Loucy (cell line): ENCODE measurements at regions not wholly inside any gene's neighbourhood (a gene's known extent, or its start where the extent isn't known, plus 50 kb on each side); places are given as distances from the start of the nearest gene placed in this dataset.

ENCODE experiments used
- H2AFZ ChIP-seq: fragments of 200-600 bp; sonication (generic); 2 replicates; pipeline ENCODE4 v1.6.0; 2016; ENCODE audit warnings: antibody characterized with exemption, mild to moderate bottlenecking, low read length, moderate library complexity
- H3F3A ChIP-seq: fragments of 200-600 bp; 2 replicates; pipeline ENCODE4 v1.6.0; 2016; ENCODE audit warnings: antibody characterized with exemption, low read depth, mild to moderate bottlenecking
- H3K27me3 ChIP-seq: fragments of 200-600 bp; sonication (generic); 2 replicates; pipeline ENCODE4 v1.6.1; 2014; ENCODE audit warnings: low read length, mild to moderate bottlenecking; ENCODE audit not compliant: insufficient read depth, poor library complexity, severe bottlenecking
- H3K36me3 ChIP-seq: fragments of 200-600 bp; sonication (generic); 2 replicates; pipeline ENCODE4 v1.6.1; 2016; ENCODE audit warnings: low read length; ENCODE audit not compliant: insufficient read depth
- H3K4me1 ChIP-seq: fragments of 200-600 bp; sonication (generic); 2 replicates; pipeline ENCODE4 v1.5.1; 2014; ENCODE audit warnings: low read length, mild to moderate bottlenecking; ENCODE audit not compliant: insufficient read depth, poor library complexity, severe bottlenecking
- H3K4me2 ChIP-seq: fragments of 200-600 bp; sonication (generic); 2 replicates; pipeline ENCODE4 v1.6.0; 2014; ENCODE audit warnings: antibody characterized with exemption, low read length, low read depth, mild to moderate bottlenecking; ENCODE audit not compliant: poor library complexity, severe bottlenecking
- H3K4me3 ChIP-seq: fragments of 200-600 bp; sonication (generic); 2 replicates; pipeline ENCODE4 v1.5.1; 2014; ENCODE audit warnings: low read length, mild to moderate bottlenecking, mixed read lengths; ENCODE audit not compliant: poor library complexity, severe bottlenecking
- H3K79me2 ChIP-seq: fragments of 200-600 bp; sonication (generic); 2 replicates; pipeline ENCODE4 v1.6.1; 2014; ENCODE audit warnings: low read length; ENCODE audit not compliant: insufficient read depth
- H3K9ac ChIP-seq: fragments of 200-600 bp; sonication (generic); 2 replicates; pipeline ENCODE4 v1.6.0; 2014; ENCODE audit warnings: mild to moderate bottlenecking, low read depth, low read length, moderate library complexity; ENCODE audit not compliant: poor library complexity, severe bottlenecking
- H3K9me2 ChIP-seq: fragments of 200-600 bp; sonication (generic); replicated peaks from 2 replicates; pipeline ENCODE4 v1.6.1; 2016; ENCODE audit warnings: low read depth, low read length, mixed read lengths
- H3K9me3 ChIP-seq: fragments of 200-600 bp; sonication (generic); 2 replicates; pipeline ENCODE4 v1.6.1; 2014; ENCODE audit warnings: mild to moderate bottlenecking, antibody characterized with exemption, low read length, low read depth; ENCODE audit not compliant: insufficient read depth
- H4K20me1 ChIP-seq: fragments of 200-600 bp; sonication (generic); 2 replicates; pipeline ENCODE4 v1.6.0; 2014; ENCODE audit warnings: antibody characterized with exemption, low read length, mild to moderate bottlenecking; ENCODE audit not compliant: insufficient read depth, poor library complexity, severe bottlenecking
- EZH2phosphoT487 ChIP-seq: fragments of 200-600 bp; IDR thresholded peaks from 2 replicates; pipeline ENCODE4 v1.6.1; 2018; ENCODE audit warnings: antibody characterized with exemption, mild to moderate bottlenecking, moderate library complexity, borderline replicate concordance
- TF ChIP-seq, protein P1 (sequence below): fragments of 200-600 bp; sonication (generic); conservative IDR thresholded peaks from 2 replicates; pipeline ENCODE4 v1.5.1; 2014; ENCODE audit warnings: mild to moderate bottlenecking, antibody characterized with exemption, low read length

GRCh38 chr4:112015960-112016359 is 129.3 kb upstream of the FAM241A start:
- Histone ChIP-seq H3K4me3 (no peak overlapping the region), H3K4me1 (peaks cover 5% of the 10 kb centered on the region), H3K9me2 (no peaks in the 10 kb centered on the region), H3K9me3 (no peaks in the 10 kb centered on the region), H3F3A (no peaks in the 10 kb centered on the region), H3K4me2 (no peak overlapping the region), H2AFZ (no peak overlapping the region), H4K20me1 (no peaks in the 10 kb centered on the region), H3K36me3 (no peaks in the 10 kb centered on the region), H3K27me3 (no peaks in the 10 kb centered on the region), H3K79me2 (no peaks in the 10 kb centered on the region), H3K9ac (no peak overlapping the region)
- no peak for TF ChIP-seq EZH2phosphoT487
- TF ChIP-seq, protein P1, sequence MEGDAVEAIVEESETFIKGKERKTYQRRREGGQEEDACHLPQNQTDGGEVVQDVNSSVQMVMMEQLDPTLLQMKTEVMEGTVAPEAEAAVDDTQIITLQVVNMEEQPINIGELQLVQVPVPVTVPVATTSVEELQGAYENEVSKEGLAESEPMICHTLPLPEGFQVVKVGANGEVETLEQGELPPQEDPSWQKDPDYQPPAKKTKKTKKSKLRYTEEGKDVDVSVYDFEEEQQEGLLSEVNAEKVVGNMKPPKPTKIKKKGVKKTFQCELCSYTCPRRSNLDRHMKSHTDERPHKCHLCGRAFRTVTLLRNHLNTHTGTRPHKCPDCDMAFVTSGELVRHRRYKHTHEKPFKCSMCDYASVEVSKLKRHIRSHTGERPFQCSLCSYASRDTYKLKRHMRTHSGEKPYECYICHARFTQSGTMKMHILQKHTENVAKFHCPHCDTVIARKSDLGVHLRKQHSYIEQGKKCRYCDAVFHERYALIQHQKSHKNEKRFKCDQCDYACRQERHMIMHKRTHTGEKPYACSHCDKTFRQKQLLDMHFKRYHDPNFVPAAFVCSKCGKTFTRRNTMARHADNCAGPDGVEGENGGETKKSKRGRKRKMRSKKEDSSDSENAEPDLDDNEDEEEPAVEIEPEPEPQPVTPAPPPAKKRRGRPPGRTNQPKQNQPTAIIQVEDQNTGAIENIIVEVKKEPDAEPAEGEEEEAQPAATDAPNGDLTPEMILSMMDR = no peak

DNA sequence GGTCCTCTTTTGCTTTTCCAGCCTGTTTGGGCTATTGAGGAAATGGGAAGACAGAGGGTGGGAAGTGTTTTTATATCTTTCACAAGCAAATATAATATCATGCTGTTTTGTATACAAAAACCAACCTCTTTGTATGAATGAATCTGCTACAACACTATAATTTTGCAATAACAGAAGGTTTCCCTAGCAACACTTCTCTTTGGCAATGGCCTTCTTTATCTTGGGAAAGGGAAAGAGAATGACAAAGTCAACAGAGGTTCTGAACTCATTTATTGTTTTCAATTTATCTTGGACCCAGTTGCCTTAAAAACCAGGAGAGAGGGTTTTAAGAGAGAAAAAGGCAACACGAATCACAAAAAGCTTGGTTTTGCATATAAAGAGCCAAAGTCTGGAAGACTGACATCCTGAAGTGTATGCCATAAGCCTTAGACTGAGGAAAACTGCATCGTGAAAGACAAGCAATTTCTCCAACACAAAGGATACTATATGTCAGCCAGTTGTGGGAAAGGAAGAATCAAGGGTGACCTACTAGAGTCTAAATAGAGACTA is 121.8 kb upstream of the FAM241A start:
- Histone ChIP-seq H3K4me2 (no peak overlapping the region), H3K9me2 (no peaks in the 10 kb centered on the region), H3K4me1 (peaks cover 5% of the 10 kb centered on the region), H3K4me3 (no peak overlapping the region), H3K79me2 (no peaks in the 10 kb centered on the region), H3F3A (no peaks in the 10 kb centered on the region), H3K27me3 (no peaks in the 10 kb centered on the region), H3K36me3 (no peaks in the 10 kb centered on the region), H4K20me1 (no peaks in the 10 kb centered on the region), H3K9ac (no peak overlapping the region), H3K9me3 (no peaks in the 10 kb centered on the region), H2AFZ (no peak overlapping the region)
- TF ChIP-seq, protein P1 = no peak
- no peak for TF ChIP-seq EZH2phosphoT487

DNA sequence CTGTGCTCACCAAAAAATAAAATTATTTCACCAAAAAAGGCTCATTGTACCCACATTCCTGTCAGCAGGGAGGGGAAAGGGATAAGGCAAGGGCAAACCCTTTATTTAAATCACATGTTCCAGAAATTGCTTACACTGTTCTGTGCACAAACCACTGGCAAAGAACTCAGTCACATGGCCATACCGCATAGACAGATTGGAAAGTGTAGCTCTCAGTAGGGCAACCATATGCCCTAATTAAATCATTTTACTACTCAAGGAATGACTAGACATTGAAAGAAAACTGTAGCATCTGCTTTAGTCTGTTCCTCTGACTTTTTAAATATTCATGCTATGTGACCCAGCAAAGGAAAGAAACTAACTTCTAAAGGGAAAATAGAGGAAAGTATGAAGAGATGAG is 119.2 kb upstream of the FAM241A start:
- no peaks in the 10 kb centered on the region for H3F3A ChIP-seq
- no peaks in the 10 kb centered on the region for H4K20me1 ChIP-seq
- no peaks in the 10 kb centered on the region for H3K27me3 ChIP-seq
- TF ChIP-seq, protein P1 = no peak
- no peak for TF ChIP-seq EZH2phosphoT487
- H3K9ac ChIP-seq = no peak overlapping the region
- H2AFZ ChIP-seq = no peak overlapping the region
- H3K4me3 ChIP-seq = no peak overlapping the region
- H3K9me3 ChIP-seq = no peaks in the 10 kb centered on the region
- H3K79me2 ChIP-seq = no peaks in the 10 kb centered on the region
- H3K4me1 ChIP-seq = peaks cover 4% of the 10 kb centered on the region
- H3K4me2 ChIP-seq = no peak overlapping the region
- H3K36me3 ChIP-seq = no peaks in the 10 kb centered on the region
- no peaks in the 10 kb centered on the region for H3K9me2 ChIP-seq
